ENCODE measurements at regions not wholly inside any gene's neighbourhood (a gene's known extent, or its start where the extent isn't known, plus 50 kb on each side); places are given as distances from the start of the nearest gene placed in this dataset.

- TF ChIP-seq CTCF (IDR thresholded peaks at IDR 0.05) (no peak), SIN3A (IDR thresholded peaks at IDR 0.05; ENCODE audit: borderline replicate concordance, insufficient read depth, low read depth, low read length) (no peak), POLR2AphosphoS5 (IDR thresholded peaks at IDR 0.05; ENCODE audit: low read depth, low read length) (no peak), REST (IDR thresholded peaks at IDR 0.05; ENCODE audit: insufficient read depth in 1 of 2, low read depth in 2 of 2, low read length in 1 of 2) (no peak)
Observed at GRCh38 chr18:55925772-55926171, 337.8 kb upstream of the TCF4 start.

All from Panc1 (cell line).